ENCODE measurements at regions not wholly inside any gene's neighbourhood (a gene's known extent, or its start where the extent isn't known, plus 50 kb on each side); places are given as distances from the start of the nearest gene placed in this dataset.

DNA sequence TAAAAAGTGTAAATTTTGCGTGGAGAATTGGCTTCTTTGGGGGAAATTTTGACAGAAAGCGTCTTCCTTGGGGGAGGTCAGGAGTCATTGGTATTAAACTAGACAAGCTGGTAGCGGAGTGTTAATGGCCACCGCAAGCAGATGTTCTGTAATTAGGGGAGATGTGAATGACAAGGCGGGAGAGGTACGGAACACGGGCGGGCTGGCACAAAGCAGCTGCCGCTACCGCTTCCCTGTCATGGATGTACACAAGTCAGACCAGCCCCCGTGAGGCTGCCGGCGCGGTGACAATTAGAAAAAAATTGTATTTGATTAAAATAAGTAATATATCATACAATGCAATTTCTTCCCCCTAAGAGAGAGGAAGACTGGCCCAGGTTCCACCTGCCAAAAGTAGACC, 501.6 kb downstream of the VRK1 start:
- ATAC-seq (ENCODE audit: poor library complexity) = no peak
- no peak for DNase-seq
- intact Hi-C loops (cut with DNase I) = no loop called here

DNA sequence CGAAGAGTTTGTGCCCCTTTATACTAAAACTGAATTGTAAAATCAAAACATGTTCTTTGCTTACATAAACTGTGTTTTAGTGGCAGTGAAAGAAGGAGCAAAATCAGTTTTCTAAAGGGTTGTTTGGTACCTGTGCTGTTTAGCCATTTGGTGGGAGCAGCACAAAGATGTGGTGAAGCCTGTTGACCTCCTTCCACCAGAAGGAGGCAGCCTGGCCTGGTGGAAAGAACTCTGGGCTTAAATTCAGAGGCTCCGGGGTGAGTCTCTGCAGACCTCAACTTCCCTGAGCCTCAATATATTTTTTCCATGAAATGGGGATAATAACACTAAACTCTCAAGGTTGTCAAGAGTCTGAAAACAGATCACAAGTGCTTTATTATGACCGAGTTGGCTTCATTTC, 502.5 kb downstream of the VRK1 start:
- no peak for DNase-seq
- no peak for ATAC-seq (ENCODE audit: poor library complexity)
- intact Hi-C loops (cut with DNase I) = no loop called here

DNA sequence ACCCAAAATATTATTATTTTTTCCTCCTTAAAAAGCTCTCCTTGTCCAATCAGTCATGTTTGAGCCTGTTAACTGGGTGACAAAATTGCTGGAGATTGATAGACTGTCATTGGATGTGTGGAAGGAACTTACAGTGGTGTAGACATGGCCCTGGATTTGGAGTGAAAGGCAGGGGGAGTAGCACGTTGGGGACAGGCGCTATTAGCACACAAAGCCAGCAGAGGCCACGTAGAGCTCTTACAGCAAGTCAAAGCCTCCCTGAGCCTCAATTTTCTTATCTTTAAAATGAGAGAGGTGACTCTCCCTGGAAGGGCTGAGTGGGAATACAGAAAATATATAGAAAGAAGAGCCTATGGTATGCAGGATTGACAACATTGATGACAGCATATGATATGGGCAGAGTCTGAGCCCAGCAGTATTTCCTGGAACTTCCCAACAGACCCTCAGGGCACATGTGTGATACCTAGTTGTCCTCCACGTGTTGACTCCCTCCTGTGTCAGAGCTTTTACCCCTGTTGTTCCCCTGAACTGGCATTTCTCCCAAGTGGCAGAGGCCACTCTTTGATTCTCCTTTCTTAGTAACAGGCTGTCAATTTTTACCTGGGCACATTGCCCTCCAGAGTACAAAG, 504.9 kb downstream of the VRK1 start:
- intact Hi-C loops (cut with DNase I) = no loop called here
- ATAC-seq (ENCODE audit: poor library complexity) (no peak), DNase-seq (no peak)

DNA sequence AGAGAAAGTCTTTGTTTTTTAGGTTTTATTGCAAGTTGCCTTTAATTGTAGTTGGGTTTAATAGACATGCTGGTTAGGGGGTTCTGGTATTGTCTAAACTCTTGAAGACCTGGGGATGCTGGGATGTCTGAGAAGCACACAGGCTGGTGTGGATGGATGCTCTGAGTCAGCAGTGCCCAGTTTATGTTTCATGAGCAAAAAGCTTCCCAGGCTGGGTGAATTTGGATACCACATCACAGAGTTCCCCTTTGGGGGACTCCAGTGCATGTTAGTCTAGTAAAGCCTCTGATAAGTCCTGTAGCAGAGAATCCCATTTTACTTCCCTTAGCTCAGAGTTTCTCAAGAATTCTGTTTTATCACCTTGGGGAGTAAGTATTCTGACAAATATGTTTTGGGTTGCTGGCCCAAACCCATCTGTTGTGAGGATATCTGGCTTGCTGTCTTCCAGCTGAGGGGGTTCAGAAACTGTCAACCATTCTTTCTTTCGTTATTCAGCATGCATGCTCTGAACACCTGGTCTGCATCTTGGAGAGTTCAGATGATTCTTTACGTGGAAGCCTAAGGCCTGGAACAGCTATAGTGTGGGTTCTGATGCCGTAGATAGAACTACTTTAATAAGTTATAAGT, 509.1 kb downstream of the VRK1 start:
- intact Hi-C loops (cut with DNase I) = no loop called here
- DNase-seq (no peak), ATAC-seq (ENCODE audit: poor library complexity) (no peak)

DNA sequence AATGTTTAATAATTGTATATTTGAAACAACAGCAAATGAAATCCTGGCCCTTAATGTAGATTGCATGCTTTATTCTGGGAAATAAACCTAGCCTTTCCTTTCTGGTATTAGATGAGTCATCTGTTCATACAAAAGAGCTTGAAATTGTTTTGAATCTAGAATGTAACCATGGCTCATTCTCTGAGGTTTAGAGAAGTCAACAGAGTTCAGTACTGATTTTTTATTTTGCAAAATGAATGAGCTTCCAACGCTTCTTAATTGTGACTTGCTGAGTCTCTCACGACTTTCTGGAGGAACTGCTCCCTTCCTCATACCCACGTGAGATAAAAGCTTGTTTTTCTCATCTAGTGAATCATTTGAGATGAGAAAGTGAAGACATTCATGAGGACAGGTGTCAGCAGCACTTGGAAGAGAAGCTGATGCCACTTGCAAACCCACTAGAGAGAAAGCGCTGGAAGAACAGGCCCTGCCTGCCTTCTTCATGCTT, 509.6 kb downstream of the VRK1 start:
- intact Hi-C loops (cut with DNase I) = no loop called here
- no peak for ATAC-seq (ENCODE audit: poor library complexity)

DNA sequence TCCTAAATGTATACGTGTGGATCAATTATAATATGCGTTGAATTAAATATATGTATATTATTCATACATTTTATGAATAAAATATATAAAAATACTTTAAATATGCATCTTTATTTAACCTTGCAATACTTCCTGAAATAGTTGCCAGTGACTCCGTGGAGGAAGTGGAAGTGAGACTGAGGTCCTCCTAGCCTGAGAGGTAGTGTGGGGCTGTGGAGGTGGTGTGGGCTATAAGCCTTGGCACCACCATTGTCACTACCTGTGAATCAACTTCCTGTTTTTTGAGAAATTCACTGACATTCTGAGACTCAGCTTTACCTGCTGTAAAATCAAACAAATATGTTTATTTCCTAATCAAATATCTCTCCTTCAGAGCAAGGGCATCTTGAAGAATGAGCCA, 514.2 kb downstream of the VRK1 start:
- DNase-seq = no peak
- no peak for ATAC-seq (ENCODE audit: poor library complexity)
- intact Hi-C loops (cut with DNase I) = no loop called here

More for the DNA sequence above, 509.6 kb downstream of the VRK1 start:
- DNase-seq = no peak

DNA sequence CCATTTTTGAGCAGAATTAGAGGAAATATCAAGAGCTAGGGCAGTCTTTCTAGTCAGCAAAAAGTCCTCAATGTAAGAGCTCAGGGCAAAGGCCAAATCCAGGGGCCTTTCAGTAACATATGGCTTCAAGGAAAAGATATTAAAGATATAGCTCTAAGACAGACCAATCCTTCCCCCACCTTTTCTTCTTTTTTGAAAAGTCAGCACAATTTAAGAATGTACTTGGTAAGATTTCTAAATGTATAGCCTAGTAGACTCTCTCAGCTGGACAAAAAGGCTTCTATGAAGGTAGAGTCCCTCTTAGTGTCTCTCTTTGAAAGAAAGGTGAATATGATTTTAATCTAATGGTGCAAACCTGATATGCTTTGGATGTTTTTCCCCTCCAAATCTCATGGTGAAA, 515.7 kb downstream of the VRK1 start:
- intact Hi-C loops (cut with DNase I) = no loop called here

DNA sequence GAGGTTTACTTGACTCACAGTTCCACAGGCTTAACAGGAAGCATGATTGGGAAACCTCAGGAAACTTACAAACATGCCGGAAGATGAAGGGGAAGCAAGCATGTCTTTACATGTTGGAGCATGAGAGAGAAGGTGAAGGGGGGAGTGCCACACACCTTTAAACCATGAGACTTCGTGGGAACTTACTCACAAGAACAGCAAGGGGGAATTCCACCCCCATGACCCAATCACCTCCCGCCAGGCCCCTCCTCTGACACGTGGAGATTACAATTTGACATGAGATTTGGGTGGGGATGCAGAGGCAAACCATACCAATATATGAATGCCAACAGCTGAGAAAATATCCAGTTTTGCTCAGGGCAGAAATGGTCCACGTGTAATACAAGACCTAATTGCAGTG, 518.6 kb downstream of the VRK1 start:
- ATAC-seq (ENCODE audit: poor library complexity) (no peak), DNase-seq (no peak)

More for the DNA sequence above, 515.7 kb downstream of the VRK1 start:
- ATAC-seq (ENCODE audit: poor library complexity) = no peak
- DNase-seq = no peak

DNA sequence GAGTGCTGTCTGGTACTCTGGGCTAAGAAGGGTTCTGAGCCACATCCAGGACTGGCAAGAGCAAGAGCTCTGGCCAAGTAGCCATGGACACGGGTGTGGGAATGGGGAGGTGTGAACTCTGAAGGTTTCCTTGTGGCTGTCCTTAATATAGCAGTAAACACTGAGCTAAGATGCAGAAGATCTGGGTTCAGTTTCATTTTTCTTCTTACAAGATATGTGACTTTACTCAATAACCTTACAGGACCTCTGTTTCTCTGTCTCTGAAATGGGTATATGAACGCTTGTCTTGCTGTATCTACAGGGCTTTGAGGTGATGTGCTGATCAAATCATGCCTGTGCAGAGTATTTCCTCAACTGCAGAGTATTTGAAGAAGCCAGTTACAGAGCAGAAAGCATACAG, 521.2 kb downstream of the VRK1 start:
- ATAC-seq (ENCODE audit: poor library complexity) = no peak
- intact Hi-C loops (cut with DNase I) = no loop called here

More for the DNA sequence above, 518.6 kb downstream of the VRK1 start:
- intact Hi-C loops (cut with DNase I) = no loop called here

DNA sequence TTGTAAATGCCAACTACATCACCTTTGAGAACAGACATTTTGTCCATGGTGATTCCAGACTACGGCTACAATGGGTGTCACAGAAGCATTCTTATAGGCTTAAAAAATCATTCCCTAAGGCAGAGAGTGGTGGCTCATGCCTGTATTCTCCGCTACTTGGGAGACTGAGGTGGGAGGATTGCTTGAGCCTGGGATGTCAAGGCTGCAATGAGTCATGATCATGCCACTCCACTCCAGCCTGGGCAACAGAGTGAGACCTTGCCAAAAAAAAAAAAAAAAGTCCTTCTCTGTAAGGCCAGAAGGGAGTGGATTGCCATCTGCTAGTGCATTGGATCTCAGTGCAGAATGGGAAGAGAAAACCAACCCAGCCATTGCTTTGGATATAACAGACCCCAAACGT, 522.5 kb downstream of the VRK1 start:
- ATAC-seq (ENCODE audit: poor library complexity) = no peak
- intact Hi-C loops (cut with DNase I) = no loop called here
- DNase-seq = no peak

More for the DNA sequence above, 521.2 kb downstream of the VRK1 start:
- DNase-seq = no peak

DNA sequence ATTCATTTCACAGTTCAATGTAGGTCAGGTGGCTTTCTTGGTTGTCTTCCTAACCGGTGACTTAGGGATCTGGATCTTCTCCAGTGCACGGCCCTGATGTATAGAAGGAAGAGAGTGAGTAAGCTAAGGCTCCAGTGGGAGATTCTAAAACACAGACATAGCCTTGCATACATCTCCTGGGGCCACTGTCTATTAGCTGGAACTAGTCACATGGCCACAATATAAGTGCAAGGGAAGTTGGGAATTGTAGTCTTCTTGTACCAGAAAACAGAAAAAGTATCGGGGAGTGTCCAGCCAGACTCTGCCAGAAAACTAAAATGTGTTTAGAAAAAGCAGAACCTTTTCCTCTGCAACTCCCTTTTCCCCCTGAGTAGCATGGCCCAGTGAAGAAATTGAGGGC, 531.6 kb downstream of the VRK1 start:
- intact Hi-C loops (cut with DNase I) = no loop called here
- DNase-seq (no peak), ATAC-seq (ENCODE audit: poor library complexity) (no peak)

DNA sequence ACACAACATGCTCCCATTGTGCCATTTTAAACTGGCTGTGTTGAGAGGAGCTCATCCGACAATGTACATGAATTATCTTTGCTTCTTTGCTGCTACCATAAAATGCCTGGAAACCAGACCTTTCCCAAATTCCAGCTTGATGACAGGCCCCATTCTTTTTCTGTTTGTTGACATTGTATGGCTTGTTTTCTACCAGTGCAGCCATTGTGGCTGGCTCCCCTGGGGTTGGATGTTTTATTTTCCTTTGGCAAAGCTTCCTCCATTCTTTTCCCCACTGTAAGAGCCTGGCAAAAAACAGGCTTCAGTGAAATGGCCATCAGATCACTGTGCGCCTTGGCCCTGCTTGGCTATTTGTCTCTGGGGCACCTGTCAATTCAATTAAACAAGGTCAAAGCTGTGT, 532.5 kb downstream of the VRK1 start:
- no peak for ATAC-seq (ENCODE audit: poor library complexity)
- no peak for DNase-seq
- intact Hi-C loops (cut with DNase I) = no loop called here

DNA sequence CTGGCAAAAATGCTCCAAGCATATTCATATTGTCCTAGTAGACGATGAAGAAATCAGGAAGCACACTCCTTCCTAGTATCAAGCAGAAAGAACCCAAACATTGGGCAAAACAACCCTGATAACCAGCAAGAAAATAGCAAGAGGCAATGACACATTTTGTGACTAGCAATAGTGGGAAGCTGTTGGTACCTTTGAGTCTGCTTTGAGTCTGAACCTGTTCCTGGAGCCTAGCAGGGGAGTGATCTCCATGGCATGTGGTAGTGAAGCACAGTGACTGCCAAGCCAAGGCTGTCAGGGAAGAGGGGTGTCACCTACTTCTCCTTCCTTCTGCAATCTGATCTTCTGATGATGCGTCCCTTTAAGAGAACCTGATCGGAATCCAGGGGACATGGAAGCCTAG, 533.9 kb downstream of the VRK1 start:
- intact Hi-C loops (cut with DNase I) = no loop called here
- DNase-seq (no peak), ATAC-seq (ENCODE audit: poor library complexity) (no peak)

DNA sequence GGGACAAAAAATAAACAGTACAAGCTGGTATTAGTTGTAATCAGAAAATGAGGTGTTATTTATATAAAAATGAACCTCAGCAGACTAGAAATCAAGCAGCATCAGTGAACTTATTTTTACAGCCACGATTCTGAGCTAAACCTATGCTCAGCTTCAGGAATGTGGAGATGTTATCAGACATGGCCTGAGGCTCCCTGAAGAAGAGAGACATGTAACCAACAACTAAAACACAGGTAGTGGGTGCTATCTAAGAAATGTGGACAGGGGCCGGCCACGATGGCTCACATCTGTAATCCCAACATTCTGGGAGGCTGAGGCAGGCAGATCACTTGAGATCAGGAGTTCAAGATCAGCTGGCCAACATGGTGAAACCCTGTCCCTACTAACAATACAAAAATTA, 534.3 kb downstream of the VRK1 start:
- intact Hi-C loops (cut with DNase I) = no loop called here
- ATAC-seq (ENCODE audit: poor library complexity) (no peak), DNase-seq (no peak)

DNA sequence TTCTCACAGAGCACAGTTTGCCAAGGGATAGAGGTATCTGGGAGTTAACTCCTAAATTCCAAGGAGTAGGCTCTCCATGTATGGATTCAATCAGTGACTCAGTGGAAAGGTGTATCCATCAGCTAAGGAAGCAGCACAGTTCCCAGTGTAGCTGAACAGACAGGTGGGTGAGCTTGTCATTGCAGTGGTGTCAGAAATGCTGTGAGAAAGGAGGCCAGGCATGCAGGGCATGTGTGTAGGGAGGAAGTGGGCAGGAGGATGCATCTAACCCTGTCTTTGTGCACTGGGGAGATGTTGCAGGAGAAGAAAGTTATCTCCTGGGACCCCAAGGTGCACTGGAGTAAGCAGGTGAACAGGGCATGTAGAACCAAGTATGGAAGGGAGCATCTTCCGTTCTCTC, 539.0 kb downstream of the VRK1 start:
- ATAC-seq (ENCODE audit: poor library complexity) (no peak), DNase-seq (no peak)
- intact Hi-C loops (cut with DNase I) = no loop called here

DNA sequence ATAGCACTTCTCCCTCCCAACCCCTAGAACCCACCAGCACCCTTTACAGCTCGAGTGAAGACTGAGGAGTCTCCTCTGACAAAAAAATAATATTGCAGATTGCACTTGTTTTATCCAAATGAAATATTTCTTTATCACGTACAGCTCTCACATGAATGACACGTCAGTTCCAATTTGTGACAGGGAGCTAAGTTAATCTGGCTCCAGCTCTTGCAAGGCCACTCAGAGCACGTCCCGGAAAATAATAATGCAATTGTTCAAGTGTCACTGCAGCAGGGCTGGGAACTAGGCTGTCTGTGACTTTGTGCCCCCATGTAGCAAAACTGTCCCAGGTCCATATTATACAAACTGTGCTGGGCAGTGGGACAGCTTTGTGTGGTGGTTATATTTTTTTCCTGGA, 539.6 kb downstream of the VRK1 start:
- intact Hi-C loops (cut with DNase I) = no loop called here
- DNase-seq (no peak), ATAC-seq (ENCODE audit: poor library complexity) (no peak)

DNA sequence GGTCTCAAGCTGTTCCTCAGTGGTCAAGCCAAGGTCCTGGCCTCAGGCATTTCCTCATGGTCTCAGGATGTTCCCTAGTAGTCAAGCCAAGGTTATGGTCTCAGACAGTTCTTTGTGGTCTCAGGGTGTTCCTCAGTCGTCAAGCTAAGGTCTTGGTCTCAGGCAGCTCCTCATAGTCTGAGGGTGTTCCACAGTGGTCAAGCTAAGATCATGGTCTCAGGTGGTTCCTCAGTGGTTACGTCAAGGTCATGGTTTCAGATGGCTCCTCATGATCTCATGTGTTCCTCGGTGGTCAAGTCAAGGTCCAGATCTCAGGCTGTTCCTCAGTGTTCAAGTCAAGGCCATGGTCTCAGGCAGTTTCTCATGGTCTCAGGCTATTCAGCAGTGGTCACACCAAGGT, 540.1 kb downstream of the VRK1 start:
- intact Hi-C loops (cut with DNase I) = no loop called here
- DNase-seq (no peak), ATAC-seq (ENCODE audit: poor library complexity) (no peak)

DNA sequence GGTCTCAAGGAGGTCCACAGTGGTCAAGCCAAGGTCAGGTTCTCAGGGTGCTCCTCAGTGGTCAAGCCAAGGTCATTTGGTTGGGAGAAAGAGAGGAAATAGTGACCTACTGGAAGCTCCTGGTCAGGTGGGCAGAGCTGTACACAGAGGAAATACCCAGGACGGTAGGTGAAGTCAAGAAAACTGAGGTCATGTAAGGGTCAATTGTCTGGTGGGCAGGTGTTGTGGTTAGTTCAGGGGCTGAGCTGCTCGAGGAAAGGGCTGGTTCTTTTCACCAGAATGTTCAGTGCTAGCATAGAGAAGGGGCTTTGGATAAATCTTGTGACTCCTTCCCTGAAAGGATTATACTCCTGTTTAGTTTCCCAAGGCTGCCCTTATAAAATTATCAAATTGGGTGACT, 540.5 kb downstream of the VRK1 start:
- intact Hi-C loops (cut with DNase I) = no loop called here
- ATAC-seq (ENCODE audit: poor library complexity) (no peak), DNase-seq (no peak)

DNA sequence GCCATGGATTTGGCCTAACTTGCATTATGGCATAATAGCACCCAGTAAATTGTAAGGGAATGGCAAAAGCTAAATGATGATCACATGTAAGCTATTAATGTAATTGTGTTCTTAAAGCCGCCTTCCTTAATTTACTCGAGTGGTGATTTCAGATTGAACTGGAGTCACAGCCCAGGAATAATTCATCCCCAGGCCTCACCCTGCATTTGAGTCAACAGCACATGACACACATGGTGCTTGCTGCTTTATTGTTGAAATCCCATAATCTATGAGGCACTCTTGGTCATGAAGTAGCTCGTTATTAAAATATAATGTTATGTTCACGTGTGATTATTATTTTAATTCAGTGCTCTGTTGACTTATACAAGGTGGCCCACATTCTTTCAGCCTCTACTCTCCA, 547.5 kb downstream of the VRK1 start:
- no peak for ATAC-seq (ENCODE audit: poor library complexity)
- intact Hi-C loops (cut with DNase I) = no loop called here

DNA sequence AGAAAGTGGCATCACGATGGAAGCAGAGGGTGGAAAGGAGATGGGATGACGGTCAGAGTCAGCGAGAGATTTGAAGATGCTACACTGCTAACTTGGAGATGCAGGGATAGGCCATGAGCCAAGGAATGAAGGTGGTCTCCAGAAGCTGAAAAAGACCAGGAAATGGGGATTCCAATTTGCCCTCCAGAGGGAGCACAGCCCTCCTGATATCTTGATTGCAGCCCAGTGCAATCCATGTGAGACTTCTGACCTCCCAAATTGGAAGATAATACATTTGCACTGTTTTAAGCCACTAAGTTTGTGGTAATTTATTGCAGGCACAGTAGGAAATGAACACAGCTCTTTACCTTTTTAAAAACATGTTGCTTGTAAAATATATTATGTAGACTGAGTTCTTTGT, 549.5 kb downstream of the VRK1 start:
- no peak for ATAC-seq (ENCODE audit: poor library complexity)
- no peak for DNase-seq
- intact Hi-C loops (cut with DNase I) = no loop called here

More for the DNA sequence above, 547.5 kb downstream of the VRK1 start:
- DNase-seq = no peak

DNA sequence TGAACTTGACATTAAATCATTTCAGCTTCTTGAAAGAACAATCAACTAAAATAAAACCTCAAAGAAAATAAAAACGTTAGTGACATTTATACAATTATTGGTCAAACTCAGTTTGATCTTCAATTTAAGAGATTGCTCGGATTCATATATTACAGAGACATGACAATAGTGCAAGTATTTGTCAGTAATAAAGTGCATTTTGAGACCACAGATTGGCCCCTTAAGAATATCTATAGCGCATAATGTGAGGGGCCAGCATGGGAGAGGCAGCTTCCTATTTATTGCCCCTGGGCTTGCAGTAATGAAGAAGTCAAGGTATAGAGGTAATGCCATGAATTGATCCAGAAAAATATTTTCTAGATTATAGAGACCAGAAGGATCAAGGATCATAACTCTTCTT, 552.3 kb downstream of the VRK1 start:
- DNase-seq (no peak), ATAC-seq (ENCODE audit: poor library complexity) (no peak)
- intact Hi-C loops (cut with DNase I) = no loop called here
